ENCODE measurements at regions not wholly inside any gene's neighbourhood (a gene's known extent, or its start where the extent isn't known, plus 50 kb on each side); places are given as distances from the start of the nearest gene placed in this dataset.

- H3K27me3 ChIP-seq (ENCODE audit: insufficient read depth, low read length, poor library complexity, severe bottlenecking) = no peaks in the 10 kb centered on the region
Measured at GRCh38 chr16:48087639-48088038, 68.2 kb downstream of the ABCC12 start.

GRCh38 chr16:48086422-48086821, 69.4 kb downstream of the ABCC12 start:
- no peaks in the 10 kb centered on the region for H3K27me3 ChIP-seq (ENCODE audit: insufficient read depth, low read length, poor library complexity, severe bottlenecking)
- H3K9me2 ChIP-seq (replicated peaks; ENCODE audit: low read depth, low read length) = no peaks in the 10 kb centered on the region
- H3K9ac ChIP-seq (ENCODE audit: low read depth, low read length, poor library complexity, severe bottlenecking) = no peak overlapping the region
- no peak overlapping the region for H2AFZ ChIP-seq (ENCODE audit: low read length)
- no peak overlapping the region for H3K4me2 ChIP-seq (ENCODE audit: low read depth, low read length, poor library complexity, severe bottlenecking)
- TF ChIP-seq CTCF (conservative IDR thresholded peaks at IDR 0.05; ENCODE audit: low read length) (no peak), EZH2phosphoT487 (IDR thresholded peaks at IDR 0.05; ENCODE audit: borderline replicate concordance) (no peak)
- no peaks in the 10 kb centered on the region for H3K4me1 ChIP-seq (ENCODE audit: insufficient read depth, low read length, poor library complexity, severe bottlenecking)
- no peaks in the 10 kb centered on the region for H4K20me1 ChIP-seq (ENCODE audit: insufficient read depth, low read length, poor library complexity, severe bottlenecking)
- H3K36me3 ChIP-seq (ENCODE audit: insufficient read depth, low read length) = no peaks in the 10 kb centered on the region
- no peaks in the 10 kb centered on the region for H3K79me2 ChIP-seq (ENCODE audit: insufficient read depth, low read length)
- no peaks in the 10 kb centered on the region for H3F3A ChIP-seq (ENCODE audit: low read depth)
- H3K9me3 ChIP-seq (ENCODE audit: insufficient read depth, low read depth, low read length) = no peaks in the 10 kb centered on the region
- H3K4me3 ChIP-seq (ENCODE audit: low read length, poor library complexity, severe bottlenecking) = no peak overlapping the region

More at GRCh38 chr16:48087639-48088038, 68.2 kb downstream of the ABCC12 start:
- no peak overlapping the region for H3K4me3 ChIP-seq (ENCODE audit: low read length, poor library complexity, severe bottlenecking)
- no peak overlapping the region for H3K9ac ChIP-seq (ENCODE audit: low read depth, low read length, poor library complexity, severe bottlenecking)
- H3K4me1 ChIP-seq (ENCODE audit: insufficient read depth, low read length, poor library complexity, severe bottlenecking) = no peaks in the 10 kb centered on the region
- no peaks in the 10 kb centered on the region for H3K79me2 ChIP-seq (ENCODE audit: insufficient read depth, low read length)
- H3K4me2 ChIP-seq (ENCODE audit: low read depth, low read length, poor library complexity, severe bottlenecking) = no peak overlapping the region
- no peaks in the 10 kb centered on the region for H3K9me2 ChIP-seq (replicated peaks; ENCODE audit: low read depth, low read length)
- no peaks in the 10 kb centered on the region for H3K36me3 ChIP-seq (ENCODE audit: insufficient read depth, low read length)
- no peaks in the 10 kb centered on the region for H4K20me1 ChIP-seq (ENCODE audit: insufficient read depth, low read length, poor library complexity, severe bottlenecking)
- H3K9me3 ChIP-seq (ENCODE audit: insufficient read depth, low read depth, low read length) = no peaks in the 10 kb centered on the region
- TF ChIP-seq CTCF (conservative IDR thresholded peaks at IDR 0.05; ENCODE audit: low read length) (no peak), EZH2phosphoT487 (IDR thresholded peaks at IDR 0.05; ENCODE audit: borderline replicate concordance) (no peak)
- no peaks in the 10 kb centered on the region for H3F3A ChIP-seq (ENCODE audit: low read depth)
- no peak overlapping the region for H2AFZ ChIP-seq (ENCODE audit: low read length)

- Histone ChIP-seq H3K4me2 (ENCODE audit: low read depth, low read length, poor library complexity, severe bottlenecking) (no peak overlapping the region), H3K4me3 (ENCODE audit: low read length, poor library complexity, severe bottlenecking) (no peak overlapping the region), H3K9ac (ENCODE audit: low read depth, low read length, poor library complexity, severe bottlenecking) (no peak overlapping the region), H2AFZ (ENCODE audit: low read length) (no peak overlapping the region), H3K79me2 (ENCODE audit: insufficient read depth, low read length) (no peaks in the 10 kb centered on the region), H3K27me3 (ENCODE audit: insufficient read depth, low read length, poor library complexity, severe bottlenecking) (no peaks in the 10 kb centered on the region), H3K9me3 (ENCODE audit: insufficient read depth, low read depth, low read length) (no peaks in the 10 kb centered on the region), H3K4me1 (ENCODE audit: insufficient read depth, low read length, poor library complexity, severe bottlenecking) (no peaks in the 10 kb centered on the region), H3K36me3 (ENCODE audit: insufficient read depth, low read length) (no peaks in the 10 kb centered on the region), H3F3A (ENCODE audit: low read depth) (no peaks in the 10 kb centered on the region), H4K20me1 (ENCODE audit: insufficient read depth, low read length, poor library complexity, severe bottlenecking) (no peaks in the 10 kb centered on the region), H3K9me2 (replicated peaks; ENCODE audit: low read depth, low read length) (no peaks in the 10 kb centered on the region)
- no peak for TF ChIP-seq CTCF (conservative IDR thresholded peaks at IDR 0.05; ENCODE audit: low read length)
- TF ChIP-seq EZH2phosphoT487 (IDR thresholded peaks at IDR 0.05; ENCODE audit: borderline replicate concordance) = no peak
Measured at GRCh38 chr16:48085729-48086128, 70.1 kb downstream of the ABCC12 start.

All from Loucy (cell line).